SK-N-SH (cell line): ENCODE measurements at regions not wholly inside any gene's neighbourhood (a gene's known extent, or its start where the extent isn't known, plus 50 kb on each side); places are given as distances from the start of the nearest gene placed in this dataset.

ENCODE experiments used
- CTCF ChIA-PET: fragments of 300-600, 350-600 bp; formaldehyde crosslinking; extraction: SDS; loops from one replicate; lab custom pipeline; 2021; lab: Yijun Ruan, JAX
- POLR2A ChIA-PET: fragments of 350-600 bp; sonication (Branson Sonifier 250); formaldehyde crosslinking; extraction: SDS; loops from one replicate; lab custom pipeline; 2020; ENCODE audit warnings: antibody characterized with exemption, inconsistent platforms; lab: Yijun Ruan, JAX
- DNase-seq: peaks from one replicate; pipeline ENCODE4 v3.0.0; 2012
- H2AFZ ChIP-seq: fragments of 200-600 bp; sonication (generic); 2 replicates; pipeline ENCODE4 v1.8.1; 2016; ENCODE audit warnings: antibody characterized with exemption, mild to moderate bottlenecking, low read depth
- H3F3A ChIP-seq: fragments of 200-600 bp; sonication (generic); replicated peaks from 2 replicates; pipeline ENCODE3; 2016; ENCODE audit warnings: antibody characterized with exemption, mild to moderate bottlenecking; ENCODE audit not compliant: insufficient read depth
- H3K27ac ChIP-seq, 2 experiments: fragments of 200-500 bp in 1 of 2; fragments of 200-600 bp in 1 of 2; sonication (Bioruptor generic) in 1 of 2; sonication (generic), shearing (Covaris generic) in 1 of 2; 2 replicates each; pipeline versions ENCODE4 v1.5.1 to v1.6.1; 2014 to 2016; ENCODE audit warnings: low read depth in 2 of 2, inconsistent platforms in 1 of 2, low read length in 1 of 2, mild to moderate bottlenecking in 1 of 2, mixed read lengths in 1 of 2
- H3K27me3 ChIP-seq: fragments of 200-600 bp; sonication (generic), shearing (Covaris generic); 2 replicates; pipeline ENCODE4 v1.6.1; 2016; ENCODE audit warnings: mixed run types; ENCODE audit not compliant: insufficient read depth
- H3K36me3 ChIP-seq, 2 experiments: fragments of 200-500 bp in 1 of 2; fragments of 200-600 bp in 1 of 2; sonication (Bioruptor generic) in 1 of 2; sonication (generic) in 1 of 2; replicated peaks in 1 of 2; 2 replicates each; pipeline versions ENCODE3 to v1.5.1; 2014 to 2016; ENCODE audit warnings: low read length in 1 of 2, mild to moderate bottlenecking in 1 of 2; ENCODE audit not compliant: insufficient read depth in 2 of 2, control insufficient read depth in 1 of 2
- H3K4me1 ChIP-seq, 2 experiments: fragments of 200-500 bp in 1 of 2; fragments of 200-600 bp in 1 of 2; sonication (Bioruptor generic) in 1 of 2; sonication (generic), shearing (Covaris generic) in 1 of 2; 2 replicates each; pipeline versions ENCODE4 v1.5.1 to v1.6.1; 2014 to 2016; ENCODE audit warnings: low read depth in 1 of 2, low read length in 1 of 2, mixed run types in 1 of 2; ENCODE audit not compliant: insufficient read depth in 2 of 2, control insufficient read depth in 1 of 2
- H3K4me2 ChIP-seq: fragments of 200-600 bp; sonication (generic), shearing (Covaris generic); 2 replicates; pipeline ENCODE4 v1.6.1; 2017; ENCODE audit warnings: mixed run types
- H3K4me3 ChIP-seq, 2 experiments: fragments of 200-500 bp in 1 of 2; fragments of 200-600 bp in 1 of 2; sonication (Bioruptor generic) in 1 of 2; sonication (generic), shearing (Covaris generic) in 1 of 2; 2 replicates each; pipeline versions ENCODE4 v1.5.1 to v1.8.1; 2014 to 2016; ENCODE audit warnings: low read depth in 2 of 2, inconsistent platforms in 1 of 2, low read length in 1 of 2, mild to moderate bottlenecking in 1 of 2, mixed read lengths in 1 of 2, moderate library complexity in 1 of 2
- H3K79me2 ChIP-seq: fragments of 200-600 bp; sonication (generic); 2 replicates; pipeline ENCODE4 v1.8.1; 2017; ENCODE audit warnings: mild to moderate bottlenecking; ENCODE audit not compliant: insufficient read depth
- H3K9ac ChIP-seq: fragments of 200-600 bp; sonication (generic); 2 replicates; pipeline ENCODE4 v1.6.1; 2017; ENCODE audit warnings: mixed run types
- H3K9me2 ChIP-seq: fragments of 200-600 bp; sonication (generic); 2 replicates; pipeline ENCODE4 v1.6.1; 2017; ENCODE audit warnings: mixed run types
- H3K9me3 ChIP-seq: fragments of 200-600 bp; sonication (generic); 2 replicates; pipeline ENCODE4 v1.6.1; 2017; ENCODE audit warnings: mixed run types, mild to moderate bottlenecking, moderate library complexity
- H4K20me1 ChIP-seq: fragments of 200-600 bp; sonication (generic); 2 replicates; pipeline ENCODE4 v1.6.1; 2017; ENCODE audit warnings: mild to moderate bottlenecking, mixed run types; ENCODE audit not compliant: insufficient read depth
- EZH2phosphoT487 ChIP-seq: fragments of 200-600 bp; sonication (generic); IDR thresholded peaks from 2 replicates; pipeline ENCODE4 v1.6.1; 2017; ENCODE audit warnings: low read depth, mixed run types, mild to moderate bottlenecking, antibody characterized with exemption, moderate library complexity, borderline replicate concordance
- GATA2 ChIP-seq: sonication (generic); formaldehyde crosslinking; IDR thresholded peaks from 2 replicates; pipeline ENCODE4 v1.5.0; 2020; ENCODE audit warnings: mild to moderate bottlenecking, missing genetic modification reagents
- JUND ChIP-seq: IDR thresholded peaks from 2 replicates; pipeline ENCODE4 v1.4.0; 2012
- MEF2A ChIP-seq: IDR thresholded peaks from 2 replicates; pipeline ENCODE4 v1.4.0; 2012; ENCODE audit warnings: low read depth, borderline replicate concordance
- POLR2AphosphoS5 ChIP-seq: IDR thresholded peaks from 2 replicates; pipeline ENCODE4 v1.6.1; 2012; ENCODE audit warnings: low read depth, low read length
- TCF12 ChIP-seq: IDR thresholded peaks from 2 replicates; pipeline ENCODE4 v1.4.0; 2012
- TEAD4 ChIP-seq: IDR thresholded peaks from 2 replicates; pipeline ENCODE4 v1.4.0; 2012; ENCODE audit warnings: mild to moderate bottlenecking, borderline replicate concordance; ENCODE audit not compliant: insufficient read depth
- WGBS: methylation state at CpG from one replicate; pipeline ENCODE4 v1.1.6; 2017; ENCODE audit warnings: low lambda C conversion rate; 5-methylcytosine and 5-hydroxymethylcytosine counted together
- TF ChIP-seq, protein P1 (sequence below): fragments of 150-350 bp; IDR thresholded peaks from 2 replicates; pipeline ENCODE4 v1.6.1; 2016; ENCODE audit warnings: mild to moderate bottlenecking, low read depth, low read length
- TF ChIP-seq, protein P2 (sequence below): fragments of 150-350 bp; IDR thresholded peaks from 2 replicates; pipeline ENCODE4 v1.6.1; 2017; ENCODE audit warnings: antibody characterized with exemption, low read length, low read depth, borderline replicate concordance

DNA sequence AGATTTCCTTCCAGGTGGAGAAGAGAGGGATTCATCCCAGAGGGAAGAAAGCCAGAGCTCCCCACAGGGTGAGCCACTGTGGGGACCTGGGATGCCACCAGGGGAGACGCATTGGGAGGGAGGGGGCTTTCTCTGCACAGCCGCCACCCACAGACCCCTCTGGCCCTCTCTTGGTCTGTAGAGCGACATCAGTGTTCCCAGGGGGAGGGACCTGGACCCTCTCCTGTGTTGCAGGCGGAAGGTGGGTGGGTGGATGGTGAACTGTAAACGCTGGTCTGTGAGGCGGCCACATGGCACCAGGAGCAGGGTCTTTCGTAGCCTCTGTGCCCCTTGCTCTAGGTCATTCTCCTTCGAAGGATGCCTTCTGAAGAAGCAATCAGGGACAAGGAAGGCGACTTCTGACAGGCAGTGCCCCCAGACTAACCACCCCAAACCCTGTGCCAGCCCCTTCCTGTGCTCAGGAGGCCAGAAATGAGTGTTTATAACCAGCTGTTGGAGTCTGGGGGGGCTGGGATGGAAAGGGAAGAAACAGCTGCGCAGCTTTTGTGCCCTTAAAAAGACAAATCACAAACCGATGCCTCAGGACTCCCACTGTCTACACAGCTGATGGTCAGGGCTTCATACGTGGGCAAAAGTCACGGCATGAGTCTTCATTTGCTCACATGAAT lies 121.4 kb upstream of the ZBTB40 start:
- H3K27ac ChIP-seq = peak overlapping the region in 1 of 2 experiments; percentile 96; a peak in 2 of 4 replicates
- no peaks in the 10 kb centered on the region for H3K36me3 ChIP-seq
- H3K4me3 ChIP-seq = no peak overlapping the region
- H3K4me1 ChIP-seq = peaks cover 0 to 51% of the 10 kb centered on the region in 2 experiments; a peak in 2 of 4 replicates
- no peak overlapping the region for H3K4me2 ChIP-seq
- CTCF ChIA-PET = interaction anchor here (0.9 to 1.2 kb wide), 2 partner anchors 9 to 12 kb away, joined by 3 read pairs; no protein-coding TSS in a partner anchor
- no peaks in the 10 kb centered on the region for H3K9me3 ChIP-seq
- no peaks in the 10 kb centered on the region for H3K79me2 ChIP-seq
- TF ChIP-seq JUND = no peak
- TF ChIP-seq, all 33 proteins: peak for 0
- Histone ChIP-seq H3K27me3 (no peaks in the 10 kb centered on the region; the same call in 1 of the 2 replicates), H3F3A (no peaks in the 10 kb centered on the region), H2AFZ (no peak overlapping the region), H4K20me1 (no peaks in the 10 kb centered on the region), H3K9me2 (no peaks in the 10 kb centered on the region), H3K9ac (no peak overlapping the region)
- DNase-seq = no peak
- POLR2A ChIA-PET = interaction anchor here (0.6 kb wide), 1 partner anchor 327 kb away, joined by 3 read pairs; no protein-coding TSS in a partner anchor
- 57% methylated on average over 11 of the region's 13 CpGs for WGBS

DNA sequence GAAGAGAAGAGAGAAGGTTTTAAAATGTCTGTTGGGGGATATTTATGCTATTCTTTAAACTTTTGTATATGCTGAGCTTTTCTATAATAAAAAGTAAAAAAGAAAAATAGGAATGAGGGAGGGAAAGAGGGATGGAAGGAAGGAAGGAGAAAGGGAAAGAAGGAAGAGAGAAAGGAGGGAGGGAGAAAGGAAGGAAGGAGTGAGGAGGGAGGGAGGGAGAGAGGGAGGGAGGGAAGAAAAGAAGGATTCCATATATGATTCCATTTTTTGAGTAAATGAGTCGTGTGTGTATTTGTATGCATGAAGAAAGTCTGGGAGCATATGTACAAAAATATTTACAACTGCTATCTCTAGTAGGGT lies 120.9 kb upstream of the ZBTB40 start:
- H3K4me3 ChIP-seq = no peak overlapping the region
- H3K9ac ChIP-seq = no peak overlapping the region
- H3K9me2 ChIP-seq = no peaks in the 10 kb centered on the region
- POLR2A ChIA-PET = no interaction called here
- no peaks in the 10 kb centered on the region for H4K20me1 ChIP-seq
- 20% methylated on average over 1 of the region's 1 CpG for WGBS
- H3K36me3 ChIP-seq = no peaks in the 10 kb centered on the region
- H3K4me2 ChIP-seq = no peak overlapping the region
- no peaks in the 10 kb centered on the region; the same call in 1 of the 2 replicates for H3K27me3 ChIP-seq
- no peaks in the 10 kb centered on the region for H3K9me3 ChIP-seq
- TF ChIP-seq, protein P1, sequence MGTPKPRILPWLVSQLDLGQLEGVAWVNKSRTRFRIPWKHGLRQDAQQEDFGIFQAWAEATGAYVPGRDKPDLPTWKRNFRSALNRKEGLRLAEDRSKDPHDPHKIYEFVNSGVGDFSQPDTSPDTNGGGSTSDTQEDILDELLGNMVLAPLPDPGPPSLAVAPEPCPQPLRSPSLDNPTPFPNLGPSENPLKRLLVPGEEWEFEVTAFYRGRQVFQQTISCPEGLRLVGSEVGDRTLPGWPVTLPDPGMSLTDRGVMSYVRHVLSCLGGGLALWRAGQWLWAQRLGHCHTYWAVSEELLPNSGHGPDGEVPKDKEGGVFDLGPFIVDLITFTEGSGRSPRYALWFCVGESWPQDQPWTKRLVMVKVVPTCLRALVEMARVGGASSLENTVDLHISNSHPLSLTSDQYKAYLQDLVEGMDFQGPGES = no peak
- TF ChIP-seq, protein P2, sequence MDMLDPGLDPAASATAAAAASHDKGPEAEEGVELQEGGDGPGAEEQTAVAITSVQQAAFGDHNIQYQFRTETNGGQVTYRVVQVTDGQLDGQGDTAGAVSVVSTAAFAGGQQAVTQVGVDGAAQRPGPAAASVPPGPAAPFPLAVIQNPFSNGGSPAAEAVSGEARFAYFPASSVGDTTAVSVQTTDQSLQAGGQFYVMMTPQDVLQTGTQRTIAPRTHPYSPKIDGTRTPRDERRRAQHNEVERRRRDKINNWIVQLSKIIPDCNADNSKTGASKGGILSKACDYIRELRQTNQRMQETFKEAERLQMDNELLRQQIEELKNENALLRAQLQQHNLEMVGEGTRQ = no peak
- TF ChIP-seq MEF2A = no peak
- no peak for TF ChIP-seq EZH2phosphoT487
- no peak for TF ChIP-seq POLR2AphosphoS5
- TF ChIP-seq GATA2 (CRISPR knock-in tag) = no peak
- TF ChIP-seq TCF12 = no peak
- TF ChIP-seq TEAD4 = no peak
- TF ChIP-seq, all 33 proteins: peak for 0
- Histone ChIP-seq H3F3A (no peaks in the 10 kb centered on the region), H3K27ac (no peak overlapping the region), H2AFZ (no peak overlapping the region), H3K79me2 (no peaks in the 10 kb centered on the region), H3K4me1 (peaks cover 0 to 48% of the 10 kb centered on the region in 2 experiments; a peak in 2 of 4 replicates)
- CTCF ChIA-PET = interaction anchor here (1.2 kb wide), 1 partner anchor 13 kb away, joined by 3 read pairs; no protein-coding TSS in a partner anchor
- DNase-seq = no peak
